Trophoblast cell (in vitro differentiated cells and primary cell): ENCODE measurements at regions not wholly inside any gene's neighbourhood (a gene's known extent, or its start where the extent isn't known, plus 50 kb on each side); places are given as distances from the start of the nearest gene placed in this dataset.

ENCODE experiments used
- DNase-seq, 2 donors: peaks; one replicate each; pipeline ENCODE4 v3.0.0-alpha.2; 2016
- H2AFZ ChIP-seq: 2 replicates; pipeline ENCODE4 v1.6.1; 2013; ENCODE audit warnings: low read length, moderate library complexity, mild to moderate bottlenecking; ENCODE audit not compliant: insufficient read depth, poor library complexity
- H2AK5ac ChIP-seq: 2 replicates; pipeline ENCODE4 v1.6.1; 2013; ENCODE audit warnings: mild to moderate bottlenecking, low read length
- H2BK120ac ChIP-seq: 2 replicates; pipeline ENCODE4 v1.6.1; 2013; ENCODE audit warnings: low read length, mild to moderate bottlenecking, moderate library complexity; ENCODE audit not compliant: insufficient read depth, poor library complexity
- H2BK12ac ChIP-seq: 2 replicates; pipeline ENCODE4 v1.6.1; 2013; ENCODE audit warnings: mild to moderate bottlenecking, low read length, moderate library complexity
- H2BK5ac ChIP-seq: 2 replicates; pipeline ENCODE4 v1.6.1; 2013; ENCODE audit warnings: low read length, low read depth, moderate library complexity, mild to moderate bottlenecking; ENCODE audit not compliant: poor library complexity
- H3K14ac ChIP-seq: 2 replicates; pipeline ENCODE4 v1.6.1; 2013; ENCODE audit warnings: mild to moderate bottlenecking, low read length
- H3K18ac ChIP-seq: 2 replicates; pipeline ENCODE4 v1.6.1; 2013; ENCODE audit warnings: mild to moderate bottlenecking, low read length
- H3K23ac ChIP-seq: 2 replicates; pipeline ENCODE4 v1.6.1; 2013; ENCODE audit warnings: low read length
- H3K27ac ChIP-seq: 2 replicates; pipeline ENCODE4 v1.5.1; 2013; ENCODE audit warnings: low read depth, mild to moderate bottlenecking, inconsistent platforms, low read length, moderate library complexity
- H3K27me3 ChIP-seq: 2 replicates; pipeline ENCODE4 v1.6.1; 2013; ENCODE audit warnings: inconsistent platforms, mild to moderate bottlenecking, low read length, moderate library complexity; ENCODE audit not compliant: insufficient read depth
- H3K36me3 ChIP-seq, 2 experiments: 1 replicate in 1 of 2; 2 replicates in 1 of 2; pipeline ENCODE4 v1.6.1; 2013; ENCODE audit warnings: low read length in 2 of 2, mild to moderate bottlenecking in 2 of 2, moderate library complexity in 1 of 2; ENCODE audit not compliant: insufficient read depth in 2 of 2, control insufficient read depth in 1 of 2
- H3K4ac ChIP-seq: 2 replicates; pipeline ENCODE4 v1.6.1; 2013; ENCODE audit warnings: low read depth, mild to moderate bottlenecking, low read length, moderate library complexity
- H3K4me1 ChIP-seq, 2 experiments: 1 replicate in 1 of 2; 2 replicates in 1 of 2; pipeline ENCODE4 v1.6.1; 2013; ENCODE audit warnings: low read length in 2 of 2, mild to moderate bottlenecking in 2 of 2, moderate library complexity in 1 of 2; ENCODE audit not compliant: insufficient read depth in 2 of 2, control insufficient read depth in 1 of 2
- H3K4me2 ChIP-seq: 2 replicates; pipeline ENCODE4 v1.6.1; 2013; ENCODE audit warnings: inconsistent platforms, mild to moderate bottlenecking, low read length, moderate library complexity
- H3K4me3 ChIP-seq: 2 replicates; pipeline ENCODE4 v1.5.1; 2013; ENCODE audit warnings: mild to moderate bottlenecking, low read depth, low read length, inconsistent platforms
- H3K79me1 ChIP-seq: one replicate; pipeline ENCODE4 v1.6.1; 2013; ENCODE audit warnings: low read length
- H3K79me2 ChIP-seq: 2 replicates; pipeline ENCODE4 v1.6.1; 2013; ENCODE audit warnings: low read length, mild to moderate bottlenecking; ENCODE audit not compliant: control insufficient read depth, insufficient read depth, poor library complexity
- H3K9ac ChIP-seq: 2 replicates; pipeline ENCODE4 v1.6.1; 2013; ENCODE audit warnings: mild to moderate bottlenecking, low read length
- H3K9me3 ChIP-seq: 2 replicates; pipeline ENCODE4 v1.6.1; 2013; ENCODE audit warnings: low read depth, mild to moderate bottlenecking, control low read depth, inconsistent platforms, low read length; ENCODE audit not compliant: insufficient read depth
- H4K12ac ChIP-seq: 2 replicates; pipeline ENCODE4 v1.6.1; 2013; ENCODE audit warnings: low read depth, mild to moderate bottlenecking, low read length, moderate library complexity
- H4K8ac ChIP-seq: 2 replicates; pipeline ENCODE4 v1.6.1; 2013; ENCODE audit warnings: low read depth, mild to moderate bottlenecking, low read length, moderate library complexity
- H4K91ac ChIP-seq: one replicate; pipeline ENCODE4 v1.6.1; 2013; ENCODE audit warnings: low read depth, mild to moderate bottlenecking, low read length, moderate library complexity
- WGBS: extraction: QIAGEN DNeasy Blood & Tissue Kit; methylation state at CpG from one replicate; pipeline ENCODE4 v1.1.7; 2013; ENCODE audit warnings: missing lambda C conversion rate; ENCODE audit not compliant: insufficient read length, insufficient coverage; ENCODE audit errors: extremely low coverage; 5-methylcytosine and 5-hydroxymethylcytosine counted together

DNA sequence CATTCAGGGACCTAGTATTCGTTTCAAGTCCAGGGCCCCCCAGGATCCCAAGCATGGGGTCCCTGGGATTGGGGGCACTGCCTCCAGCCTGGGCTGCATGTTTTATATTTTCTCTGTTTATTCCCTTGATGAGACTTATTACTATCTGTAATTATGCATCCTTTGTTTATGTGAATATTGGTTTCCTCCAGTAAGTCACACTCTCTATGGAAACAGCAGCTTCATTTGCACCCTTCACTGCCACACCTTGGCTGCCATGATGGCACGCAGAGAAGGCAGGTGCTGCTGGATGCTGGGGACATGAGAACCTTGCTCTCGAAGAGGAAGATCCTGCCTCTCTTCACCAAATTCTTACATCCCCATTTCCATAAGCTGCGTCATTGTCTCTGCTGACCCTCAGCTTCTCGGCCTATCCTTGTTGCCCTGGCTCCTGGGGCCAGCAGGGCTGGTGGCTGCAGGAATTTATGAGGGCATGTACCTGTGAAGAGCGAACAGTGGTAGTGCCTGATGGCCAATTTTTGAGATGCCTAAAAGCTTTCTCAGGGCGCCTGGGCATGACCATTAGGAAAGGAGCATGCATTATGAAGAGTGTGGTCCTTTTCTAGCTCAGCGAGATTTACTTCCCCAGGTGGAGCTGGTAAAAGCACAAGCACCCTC is 479.3 kb upstream of the KLF6 start:
- Histone ChIP-seq H3K9ac (no peak overlapping the region), H3K79me2 (peaks cover under 1% of the 10 kb centered on the region), H3K4ac (no peak overlapping the region), H2BK12ac (peak overlapping the region; percentile 99), H2BK120ac (no peak overlapping the region), H3K79me1 (peaks cover 20% of the 10 kb centered on the region), H3K14ac (peak overlapping the region; percentile 13), H3K4me1 (peaks cover under 1 to 3% of the 10 kb centered on the region in 2 experiments), H4K91ac (no peak overlapping the region), H3K4me3 (no peak overlapping the region), H3K27me3 (no peaks in the 10 kb centered on the region), H3K4me2 (no peak overlapping the region), H3K23ac (no peak overlapping the region), H2AFZ (no peak overlapping the region), H3K36me3 (no peaks in the 10 kb centered on the region), H4K8ac (no peak overlapping the region), H2BK5ac (no peak overlapping the region), H4K12ac (no peak overlapping the region), H2AK5ac (peak overlapping the region; percentile 50), H3K27ac (no peak overlapping the region), H3K9me3 (no peaks in the 10 kb centered on the region), H3K18ac (no peak overlapping the region)
- WGBS, result no CpG with 5 or more reads among the region's 8 CpGs
- DNase-seq, result peak; percentile 93 to 96

DNA sequence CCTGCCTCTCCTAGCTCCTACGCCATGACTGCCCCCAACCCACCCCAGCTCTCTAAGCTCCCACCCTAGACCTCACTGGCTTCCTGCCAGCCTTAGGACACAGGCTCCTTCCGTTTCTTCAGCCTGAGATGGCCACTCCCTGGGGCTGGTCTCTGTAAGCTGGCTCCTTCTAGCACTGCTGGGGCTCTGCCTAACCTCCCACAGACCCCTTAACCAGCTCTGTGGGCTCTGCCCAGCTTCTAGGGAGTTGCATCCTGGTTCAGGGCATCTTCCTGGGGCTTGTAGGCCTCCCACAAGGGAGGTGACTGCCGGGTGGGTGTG is 478.6 kb upstream of the KLF6 start:
- Histone ChIP-seq H4K8ac (peak overlapping the region; percentile 30), H3K36me3 (no peaks in the 10 kb centered on the region), H3K4me1 (peaks cover 0 to 3% of the 10 kb centered on the region in 2 experiments), H3K79me1 (peaks cover 14% of the 10 kb centered on the region), H3K9me3 (no peaks in the 10 kb centered on the region), H2AFZ (peak overlapping the region; percentile 8), H3K27me3 (no peaks in the 10 kb centered on the region), H3K79me2 (no peaks in the 10 kb centered on the region), H2BK5ac (no peak overlapping the region), H3K18ac (no peak overlapping the region), H4K12ac (no peak overlapping the region), H4K91ac (peak overlapping the region; percentile 64), H2BK120ac (peak overlapping the region; percentile 68), H3K27ac (no peak overlapping the region), H3K4ac (no peak overlapping the region), H3K23ac (no peak overlapping the region), H3K4me2 (no peak overlapping the region), H2AK5ac (peak overlapping the region; percentile 82), H2BK12ac (peak overlapping the region; percentile 99), H3K14ac (peak overlapping the region; percentile 84), H3K9ac (no peak overlapping the region), H3K4me3 (no peak overlapping the region)
- no peak for DNase-seq
- WGBS, result no CpG with 5 or more reads among the region's 3 CpGs

DNA sequence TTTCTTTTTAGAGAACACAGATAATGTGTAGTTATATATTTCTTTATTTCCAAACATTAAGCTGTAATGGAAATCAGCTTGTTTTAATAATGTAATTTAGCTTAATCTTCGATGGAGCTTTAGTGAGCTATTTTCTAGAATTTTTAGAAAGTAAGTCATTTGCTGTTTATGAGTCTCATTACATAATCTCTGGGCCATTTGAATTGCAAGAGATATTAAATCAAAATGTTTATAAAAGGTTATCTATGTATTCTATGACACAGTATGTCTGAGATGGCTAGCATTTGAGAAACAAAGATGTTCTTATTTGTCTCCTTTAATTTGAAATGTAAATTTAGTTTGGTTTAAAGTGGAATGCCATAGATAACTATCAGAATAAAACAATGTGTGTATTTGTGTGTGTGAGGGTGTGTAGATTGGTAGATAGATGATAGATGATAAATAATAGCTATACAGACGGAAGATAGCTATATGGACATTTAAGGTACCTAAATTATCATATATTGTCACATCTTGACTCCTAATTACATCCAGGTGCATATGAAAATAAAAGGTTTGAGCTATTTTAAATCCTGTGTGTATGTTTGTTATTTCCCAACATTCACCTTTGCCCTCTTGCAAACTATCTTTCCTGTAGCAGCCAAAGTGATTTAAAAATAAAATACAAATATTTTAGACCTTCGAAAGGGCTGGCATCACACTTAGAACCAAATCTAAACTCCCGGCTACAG is 478.0 kb upstream of the KLF6 start:
- H3K4me1 ChIP-seq, result peaks cover 0 to 3% of the 10 kb centered on the region in 2 experiments
- no peak overlapping the region for H2BK120ac ChIP-seq
- no peak overlapping the region for H3K4me3 ChIP-seq
- H2BK5ac ChIP-seq, result no peak overlapping the region
- no peak overlapping the region for H3K23ac ChIP-seq
- no peaks in the 10 kb centered on the region for H3K36me3 ChIP-seq
- H3K14ac ChIP-seq, result no peak overlapping the region
- peak overlapping the region; percentile 64 for H4K91ac ChIP-seq
- H3K4ac ChIP-seq, result no peak overlapping the region
- H3K27me3 ChIP-seq, result no peaks in the 10 kb centered on the region
- no peak overlapping the region for H3K18ac ChIP-seq
- H3K79me1 ChIP-seq, result peaks cover 12% of the 10 kb centered on the region
- H2AK5ac ChIP-seq, result no peak overlapping the region
- H3K4me2 ChIP-seq, result no peak overlapping the region
- no peaks in the 10 kb centered on the region for H3K9me3 ChIP-seq
- DNase-seq, result no peak
- no peak overlapping the region for H3K27ac ChIP-seq
- H2AFZ ChIP-seq, result peak overlapping the region; percentile 8
- no peak overlapping the region for H4K12ac ChIP-seq
- peak overlapping the region; percentile 30 for H4K8ac ChIP-seq
- no peak overlapping the region for H3K9ac ChIP-seq
- no peaks in the 10 kb centered on the region for H3K79me2 ChIP-seq
- H2BK12ac ChIP-seq, result peak overlapping the region; percentile 99
- no CpG with 5 or more reads among the region's 4 CpGs for WGBS

DNA sequence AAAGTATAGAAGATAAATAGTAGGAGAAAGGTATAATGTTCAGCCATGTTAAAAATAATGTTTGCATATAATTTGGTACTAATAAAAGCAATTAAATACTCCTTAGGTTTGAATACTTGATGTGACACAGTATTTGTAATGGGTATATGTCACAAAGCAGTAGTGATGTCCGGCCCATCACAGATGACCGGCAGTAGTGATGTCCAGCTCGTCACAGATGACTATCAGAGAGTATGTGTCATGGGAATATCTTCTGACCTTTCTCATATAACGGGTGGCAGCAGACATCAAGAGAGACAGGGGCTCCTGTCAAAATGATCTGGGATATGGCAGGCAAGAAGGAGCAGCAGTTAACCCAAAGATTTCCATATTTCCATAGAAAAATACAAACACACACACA is 477.4 kb upstream of the KLF6 start:
- no peak overlapping the region for H2AK5ac ChIP-seq
- WGBS, result no CpG with 5 or more reads among the region's 4 CpGs

More for the DNA sequence above, 477.4 kb upstream of the KLF6 start:
- Histone ChIP-seq H4K8ac (no peak overlapping the region), H2AFZ (no peak overlapping the region), H2BK12ac (no peak overlapping the region), H4K91ac (no peak overlapping the region), H3K4me1 (peaks cover 0 to 3% of the 10 kb centered on the region in 2 experiments), H2BK5ac (no peak overlapping the region), H2BK120ac (no peak overlapping the region), H3K79me1 (peaks cover 12% of the 10 kb centered on the region), H3K79me2 (no peaks in the 10 kb centered on the region), H3K9ac (no peak overlapping the region), H3K18ac (no peak overlapping the region), H3K9me3 (no peaks in the 10 kb centered on the region), H3K4me2 (no peak overlapping the region), H3K4me3 (no peak overlapping the region), H3K14ac (no peak overlapping the region), H3K27ac (no peak overlapping the region), H3K23ac (no peak overlapping the region), H3K4ac (no peak overlapping the region), H3K36me3 (no peaks in the 10 kb centered on the region), H4K12ac (no peak overlapping the region), H3K27me3 (no peaks in the 10 kb centered on the region)
- peak; percentile 35 to 64 for DNase-seq
